DOHH2 (cell line): ENCODE measurements at regions not wholly inside any gene's neighbourhood (a gene's known extent, or its start where the extent isn't known, plus 50 kb on each side); places are given as distances from the start of the nearest gene placed in this dataset.

ENCODE experiments used
- H3F3A ChIP-seq: fragments of 200-600 bp; sonication (generic), shearing (Covaris generic); 2 replicates; pipeline ENCODE4 v1.6.0; 2016; ENCODE audit warnings: antibody characterized with exemption, mild to moderate bottlenecking; ENCODE audit not compliant: control insufficient read depth, insufficient read depth
- H3K27ac ChIP-seq: fragments of 200-600 bp; sonication (generic); 2 replicates; pipeline ENCODE4 v1.5.1; 2014; ENCODE audit warnings: low read depth, mild to moderate bottlenecking, low read length, moderate library complexity
- H3K27me3 ChIP-seq: fragments of 200-600 bp; sonication (generic); 2 replicates; pipeline ENCODE4 v1.6.1; 2014; ENCODE audit warnings: mild to moderate bottlenecking, low read length, mixed read lengths; ENCODE audit not compliant: control insufficient read depth
- H3K36me3 ChIP-seq: fragments of 200-600 bp; sonication (generic); 2 replicates; pipeline ENCODE4 v1.6.1; 2014; ENCODE audit warnings: mild to moderate bottlenecking, low read length, moderate library complexity, mixed read lengths; ENCODE audit not compliant: control insufficient read depth
- H3K4me1 ChIP-seq: fragments of 200-600 bp; sonication (generic); 2 replicates; pipeline ENCODE4 v1.6.1; 2014; ENCODE audit warnings: mild to moderate bottlenecking, low read length, mixed read lengths; ENCODE audit not compliant: control insufficient read depth
- H3K4me2 ChIP-seq: fragments of 200-600 bp; sonication (generic); 2 replicates; pipeline ENCODE4 v1.6.0; 2014; ENCODE audit warnings: mild to moderate bottlenecking, low read length, moderate library complexity
- H3K4me3 ChIP-seq: fragments of 200-600 bp; sonication (generic); 2 replicates; pipeline ENCODE4 v1.5.1; 2014; ENCODE audit warnings: mild to moderate bottlenecking, low read length, mixed read lengths
- H3K79me2 ChIP-seq: fragments of 200-600 bp; sonication (generic); 2 replicates; pipeline ENCODE4 v1.6.1; 2014; ENCODE audit warnings: mild to moderate bottlenecking, low read length, mixed read lengths; ENCODE audit not compliant: control insufficient read depth
- H3K9me2 ChIP-seq: fragments of 200-600 bp; sonication (generic); replicated peaks from 2 replicates; pipeline ENCODE4 v1.6.1; 2014; ENCODE audit warnings: mild to moderate bottlenecking, low read length, mixed read lengths; ENCODE audit not compliant: control insufficient read depth
- H3K9me3 ChIP-seq: fragments of 200-600 bp; sonication (generic); 2 replicates; pipeline ENCODE4 v1.6.1; 2014; ENCODE audit warnings: antibody characterized with exemption, low read length, mixed read lengths; ENCODE audit not compliant: control insufficient read depth, insufficient read depth
- H4K20me1 ChIP-seq: fragments of 200-600 bp; sonication (generic); 2 replicates; pipeline ENCODE4 v1.6.0; 2014; ENCODE audit warnings: low read depth, mild to moderate bottlenecking, antibody characterized with exemption, low read length, moderate library complexity; ENCODE audit not compliant: control insufficient read depth, insufficient read depth
- CTCF ChIP-seq: fragments of 200-600 bp; sonication (generic); IDR thresholded peaks from one replicate; pipeline ENCODE4 v1.5.1; 2014; ENCODE audit warnings: antibody characterized with exemption, mild to moderate bottlenecking, low read depth, low read length; ENCODE audit not compliant: poor library complexity, severe bottlenecking
- EZH2phosphoT487 ChIP-seq: fragments of 200-600 bp; sonication (generic); IDR thresholded peaks from 2 replicates; pipeline ENCODE4 v1.6.1; 2017; ENCODE audit warnings: borderline replicate concordance, mild to moderate bottlenecking, antibody characterized with exemption, low read length, moderate library complexity, mixed read lengths

- H3K4me2 ChIP-seq, result no peak overlapping the region
- TF ChIP-seq CTCF, result no peak
- TF ChIP-seq EZH2phosphoT487, result no peak
- peaks cover 4% of the 10 kb centered on the region; the same call in 1 of the 2 replicates for H3K9me3 ChIP-seq
Observed at GRCh38 chr17:13403982-13404946, 197.5 kb downstream of the HS3ST3A1 start.

GRCh38 chr17:13400491-13400890, 201.2 kb downstream of the HS3ST3A1 start:
- Histone ChIP-seq H3K4me1 (no peaks in the 10 kb centered on the region), H3K4me3 (no peak overlapping the region), H4K20me1 (no peaks in the 10 kb centered on the region), H3K9me2 (no peaks in the 10 kb centered on the region), H3K9me3 (peaks cover 4% of the 10 kb centered on the region; the same call in 1 of the 2 replicates), H3K27me3 (no peaks in the 10 kb centered on the region), H3K4me2 (no peak overlapping the region), H3F3A (no peaks in the 10 kb centered on the region), H3K36me3 (no peaks in the 10 kb centered on the region), H3K79me2 (no peaks in the 10 kb centered on the region), H3K27ac (no peak overlapping the region)
- TF ChIP-seq CTCF (no peak), EZH2phosphoT487 (no peak)

More at GRCh38 chr17:13403982-13404946, 197.5 kb downstream of the HS3ST3A1 start:
- Histone ChIP-seq H3K4me3 (no peak overlapping the region), H3K79me2 (no peaks in the 10 kb centered on the region), H4K20me1 (no peaks in the 10 kb centered on the region), H3K9me2 (no peaks in the 10 kb centered on the region), H3F3A (no peaks in the 10 kb centered on the region), H3K27me3 (no peaks in the 10 kb centered on the region), H3K27ac (no peak overlapping the region), H3K4me1 (no peaks in the 10 kb centered on the region), H3K36me3 (no peaks in the 10 kb centered on the region)

GRCh38 chr17:13398853-13399252, 202.9 kb downstream of the HS3ST3A1 start:
- Histone ChIP-seq H3K27ac (no peak overlapping the region), H3K9me3 (no peaks in the 10 kb centered on the region; the same call in 1 of the 2 replicates), H3K36me3 (no peaks in the 10 kb centered on the region), H3K4me2 (no peak overlapping the region), H3K4me1 (no peaks in the 10 kb centered on the region), H4K20me1 (no peaks in the 10 kb centered on the region), H3K79me2 (no peaks in the 10 kb centered on the region), H3K27me3 (no peaks in the 10 kb centered on the region), H3F3A (no peaks in the 10 kb centered on the region), H3K9me2 (no peaks in the 10 kb centered on the region), H3K4me3 (no peak overlapping the region)
- TF ChIP-seq EZH2phosphoT487 (no peak), CTCF (no peak)
